B cell (primary cell): ENCODE measurements at regions not wholly inside any gene's neighbourhood (a gene's known extent, or its start where the extent isn't known, plus 50 kb on each side); places are given as distances from the start of the nearest gene placed in this dataset.

Experiments
- ATAC-seq: fragments of 200-7000 bp; cut with Tn5 transposase; one replicate; pipeline ENCODE4 v1.10.0; 2021; ENCODE audit warnings: low read depth, mild to moderate bottlenecking, moderate number of reproducible peaks, moderate library complexity
- CTCF ChIA-PET: fragments of 350-600 bp; sonication (Branson Sonifier 250); formaldehyde crosslinking; loops from one replicate; lab custom pipeline; 2021; ENCODE audit warnings: antibody characterized with exemption, inconsistent platforms; lab: Charles Lee
- POLR2A ChIA-PET: fragments of 350-600 bp; sonication (Branson Sonifier 250); formaldehyde crosslinking; loops from one replicate; lab custom pipeline; 2021; ENCODE audit warnings: antibody characterized with exemption; lab: Charles Lee
- DNase-seq: peaks from one replicate; pipeline ENCODE4 v3.0.0; 2013
- H2AFZ ChIP-seq: 2 replicates; pipeline ENCODE4 v1.6.1; 2012; ENCODE audit warnings: mild to moderate bottlenecking, low read depth, low read length; ENCODE audit not compliant: insufficient read depth, poor library complexity, severe bottlenecking
- H3K27ac ChIP-seq, 2 donors: 1 replicate in 1 of 2; 2 replicates in 1 of 2; pipeline ENCODE4 v1.5.1; 2012 to 2013; ENCODE audit warnings: low read length in 2 of 2, mild to moderate bottlenecking in 2 of 2, moderate library complexity in 1 of 2
- H3K27me3 ChIP-seq, 4 experiments: fragments of 200-600 bp in 1 of 4; sonication (generic) in 1 of 4; replicated peaks in 1 of 4; 1 replicate in 2 of 4; 2 replicates in 2 of 4; pipeline versions ENCODE4 v1.6.1 to v1.7.0; 2013 to 2016; ENCODE audit warnings: low read length in 3 of 4, mild to moderate bottlenecking in 2 of 4, mixed read lengths in 1 of 4, moderate library complexity in 1 of 4; ENCODE audit not compliant: insufficient read depth in 4 of 4, control insufficient read depth in 3 of 4; ENCODE audit errors: control extremely low read depth in 1 of 4
- H3K36me3 ChIP-seq, 2 experiments: replicated peaks in 1 of 2; 1 replicate in 1 of 2; 2 replicates in 1 of 2; pipeline versions ENCODE4 v1.6.1 to v1.7.1; 2013; ENCODE audit warnings: low read length in 1 of 2; ENCODE audit not compliant: insufficient read depth in 2 of 2, control insufficient read depth in 1 of 2; ENCODE audit errors: control extremely low read depth in 1 of 2, extremely low read depth in 1 of 2
- H3K4me1 ChIP-seq, 2 donors: fragments of 200-600 bp in 1 of 2; sonication (generic) in 1 of 2; 1 replicate in 1 of 2; 2 replicates in 1 of 2; pipeline versions ENCODE4 v1.5.1 to v1.6.1; 2013 to 2017; ENCODE audit warnings: low read length in 2 of 2; ENCODE audit not compliant: control insufficient read depth in 2 of 2, insufficient read depth in 2 of 2
- H3K4me2 ChIP-seq: replicated peaks from 2 replicates; pipeline ENCODE3; 2012; ENCODE audit warnings: mild to moderate bottlenecking, low read depth, low read length; ENCODE audit not compliant: poor library complexity, severe bottlenecking
- H3K4me3 ChIP-seq, 5 experiments: fragments of 200-600 bp in 1 of 5; sonication (generic) in 1 of 5; 1 replicate in 3 of 5; 2 replicates in 2 of 5; pipeline versions ENCODE4 v1.5.1 to v1.7.0; 2011 to 2016; ENCODE audit warnings: low read length in 4 of 5, mild to moderate bottlenecking in 4 of 5, low read depth in 2 of 5, control low read depth in 1 of 5, moderate library complexity in 1 of 5; ENCODE audit not compliant: insufficient read depth in 1 of 5; ENCODE audit errors: control extremely low read depth in 1 of 5, extremely low read depth in 1 of 5
- H3K79me2 ChIP-seq: fragments of 200-600 bp; sonication (generic); one replicate; pipeline ENCODE4 v1.6.0; 2016; ENCODE audit warnings: low read length; ENCODE audit not compliant: control insufficient read depth, insufficient read depth
- H3K9ac ChIP-seq: fragments of 200-600 bp; sonication (generic); 2 replicates; pipeline ENCODE4 v1.6.1; 2017; ENCODE audit warnings: mild to moderate bottlenecking, low read length, moderate library complexity
- H3K9me3 ChIP-seq, 3 donors: one replicate each; pipeline versions ENCODE4 v1.6.1 to v1.7.1; 2013; ENCODE audit warnings: low read length in 2 of 3; ENCODE audit not compliant: control insufficient read depth in 2 of 3, insufficient read depth in 1 of 3; ENCODE audit errors: control extremely low read depth in 1 of 3
- H4K20me1 ChIP-seq: 2 replicates; pipeline ENCODE4 v1.6.0; 2012; ENCODE audit warnings: mild to moderate bottlenecking, low read length; ENCODE audit not compliant: insufficient read depth, control insufficient read depth, poor library complexity, severe bottlenecking
- H3K27ac Mint-ChIP-seq: one replicate; pipeline ENCODE4 v1.8.0; 2021; ENCODE audit warnings: mixed read lengths
- H3K27me3 Mint-ChIP-seq: one replicate; pipeline ENCODE4 v1.8.0; 2021; ENCODE audit warnings: mixed read lengths
- H3K4me1 Mint-ChIP-seq: one replicate; pipeline ENCODE4 v1.8.0; 2021; ENCODE audit warnings: mixed read lengths
- H3K4me3 Mint-ChIP-seq: one replicate; pipeline ENCODE4 v1.8.0; 2021; ENCODE audit warnings: mixed read lengths
- H3K9me3 Mint-ChIP-seq: one replicate; pipeline ENCODE4 v1.8.0; 2022; ENCODE audit warnings: mixed read lengths; ENCODE audit not compliant: insufficient read depth
- CTCF ChIP-seq: fragments of 200-600 bp; IDR thresholded peaks from one replicate; pipeline ENCODE4 v1.8.0; 2022; ENCODE audit warnings: antibody characterized with exemption, mild to moderate bottlenecking
- EZH2 ChIP-seq: IDR thresholded peaks from 2 replicates; pipeline ENCODE4 v1.6.1; 2012; ENCODE audit warnings: borderline replicate concordance, low read depth, mild to moderate bottlenecking, moderate library complexity, low read length; ENCODE audit not compliant: insufficient read depth, poor library complexity, severe bottlenecking
- WGBS: methylation state at CpG from one replicate; pipeline ENCODE4 v1.1.5; 2013; ENCODE audit warnings: missing lambda C conversion rate; ENCODE audit not compliant: insufficient coverage; 5-methylcytosine and 5-hydroxymethylcytosine counted together
- intact Hi-C: fragments of 100-400 bp; cut with micrococcal nuclease; formaldehyde crosslinking; loops from one replicate; pipeline ENCODE4 v1.10.0; 2022

- ChIA-PET POLR2A (no interaction called here), CTCF (no interaction called here)
- H3K79me2 ChIP-seq = no peaks in the 10 kb centered on the region
- no peak overlapping the region for H3K4me3 ChIP-seq
- no peaks in the 10 kb centered on the region for H3K4me1 Mint-ChIP-seq
- H3K27ac ChIP-seq = no peak overlapping the region
- H3K4me2 ChIP-seq = no peak overlapping the region
- H3K4me3 Mint-ChIP-seq = no peak overlapping the region
- no peak overlapping the region for H2AFZ ChIP-seq
- H3K9me3 ChIP-seq = no peaks in the 10 kb centered on the region
- DNase-seq = no peak
- intact Hi-C loops = no loop called here
- TF ChIP-seq EZH2 = no peak
- H3K27me3 ChIP-seq = no peaks in the 10 kb centered on the region
- no peaks in the 10 kb centered on the region for H3K9me3 Mint-ChIP-seq
- H4K20me1 ChIP-seq = no peaks in the 10 kb centered on the region
- no peak overlapping the region for H3K27ac Mint-ChIP-seq
- no peaks in the 10 kb centered on the region for H3K4me1 ChIP-seq
- H3K27me3 Mint-ChIP-seq = no peaks in the 10 kb centered on the region
- H3K9ac ChIP-seq = no peak overlapping the region
- no peaks in the 10 kb centered on the region for H3K36me3 ChIP-seq
- no peak for ATAC-seq
Observed at GRCh38 chr4:14608630-14609029, 393.7 kb upstream of the CPEB2 start.

GRCh38 chr4:14614840-14615239 is 387.4 kb upstream of the CPEB2 start:
- Histone ChIP-seq H3K4me3 (no peak overlapping the region), H3K27ac (no peak overlapping the region), H3K9me3 (no peaks in the 10 kb centered on the region), H3K79me2 (no peaks in the 10 kb centered on the region), H3K27me3 (no peaks in the 10 kb centered on the region), H3K36me3 (no peaks in the 10 kb centered on the region), H4K20me1 (no peaks in the 10 kb centered on the region), H3K9ac (no peak overlapping the region), H3K4me2 (no peak overlapping the region), H3K4me1 (no peaks in the 10 kb centered on the region), H2AFZ (no peak overlapping the region)
- TF ChIP-seq EZH2 (no peak), CTCF (no peak)
- 100% methylated on average over 1 of the region's 4 CpGs for WGBS
- H3K27me3 Mint-ChIP-seq = no peaks in the 10 kb centered on the region
- no peaks in the 10 kb centered on the region for H3K9me3 Mint-ChIP-seq
- H3K27ac Mint-ChIP-seq = no peak overlapping the region
- CTCF ChIA-PET = no interaction called here
- POLR2A ChIA-PET = no interaction called here
- H3K4me1 Mint-ChIP-seq = no peaks in the 10 kb centered on the region
- no peak for DNase-seq
- H3K4me3 Mint-ChIP-seq = no peak overlapping the region
- intact Hi-C loops = no loop called here
- ATAC-seq = no peak
